Tibial artery (tissue), 4 donors: ENCODE measurements at regions not wholly inside any gene's neighbourhood (a gene's known extent, or its start where the extent isn't known, plus 50 kb on each side); places are given as distances from the start of the nearest gene placed in this dataset.

Experiments
- DNase-seq, 2 donors: peaks; one replicate each; pipeline ENCODE4 v3.0.0-alpha.2; 2019
- H3K27ac ChIP-seq, 2 donors: fragments of 200-600 bp; sonication (generic) in 1 of 2; 1 replicate in 1 of 2; 2 replicates in 1 of 2; pipeline ENCODE4 v1.5.1; 2018 to 2019; ENCODE audit warnings: mild to moderate bottlenecking in 1 of 2
- H3K27me3 ChIP-seq, 2 donors: fragments of 200-600 bp; sonication (generic) in 1 of 2; one replicate each; pipeline versions ENCODE4 v1.5.1 to v1.6.0; 2016 to 2019
- H3K36me3 ChIP-seq, 3 donors: fragments of 200-600 bp; sonication (generic) in 2 of 3; one replicate each; pipeline ENCODE4 v1.5.1; 2016 to 2019; ENCODE audit warnings: mild to moderate bottlenecking in 2 of 3
- H3K4me1 ChIP-seq, 4 donors: fragments of 200-600 bp; sonication (generic) in 2 of 4; 1 replicate in 3 of 4; 2 replicates in 1 of 4; pipeline ENCODE4 v1.5.1; 2016 to 2019
- H3K4me3 ChIP-seq, 2 donors: fragments of 200-600 bp; sonication (generic) in 1 of 2; 1 replicate in 1 of 2; 2 replicates in 1 of 2; pipeline ENCODE4 v1.5.1; 2018 to 2019; ENCODE audit warnings: mild to moderate bottlenecking in 2 of 2
- H3K9me3 ChIP-seq, 3 donors: fragments of 200-600 bp; sonication (generic) in 1 of 3; one replicate each; pipeline ENCODE4 v1.5.1; 2016 to 2019
- CTCF ChIP-seq, 2 experiments: fragments of 200-600 bp in 1 of 2; fragments of 450-650 bp in 1 of 2; IDR thresholded peaks; one replicate each; pipeline ENCODE4 v1.5.1; 2017 to 2019; ENCODE audit warnings: antibody characterized with exemption in 2 of 2, mild to moderate bottlenecking in 1 of 2, moderate library complexity in 1 of 2
- intact Hi-C: fragments of 100-400 bp; cut with DNase I; formaldehyde crosslinking; loops from one replicate; pipeline ENCODE4 v1.15.0; 2023; ENCODE audit warnings: low total_unique reads

- Histone ChIP-seq H3K4me3 (no peak overlapping the region), H3K9me3 (no peaks in the 10 kb centered on the region), H3K36me3 (no peaks in the 10 kb centered on the region), H3K4me1 (no peaks in the 10 kb centered on the region), H3K27ac (no peak overlapping the region), H3K27me3 (no peaks in the 10 kb centered on the region)
- TF ChIP-seq CTCF (IDR thresholded peaks at IDR 0.05), result no peak
- intact Hi-C loops, result no loop called here
- no peak for DNase-seq
These were observed 162.2 kb upstream of the ANXA10 start for GRCh38 chr4:167930166-167930565.

GRCh38 chr4:167934216-167934615 lies 158.1 kb upstream of the ANXA10 start:
- Histone ChIP-seq H3K36me3 (no peaks in the 10 kb centered on the region), H3K4me1 (no peaks in the 10 kb centered on the region), H3K9me3 (no peaks in the 10 kb centered on the region), H3K4me3 (no peak overlapping the region), H3K27me3 (no peaks in the 10 kb centered on the region), H3K27ac (no peak overlapping the region)
- intact Hi-C loops, result no loop called here
- no peak for DNase-seq
- no peak for TF ChIP-seq CTCF (IDR thresholded peaks at IDR 0.05)

GRCh38 chr4:167939863-167940616 lies 152.3 kb upstream of the ANXA10 start:
- H3K9me3 ChIP-seq, result no peaks in the 10 kb centered on the region
- no peak overlapping the region for H3K4me3 ChIP-seq
- H3K36me3 ChIP-seq, result no peaks in the 10 kb centered on the region
- H3K27me3 ChIP-seq, result no peaks in the 10 kb centered on the region
- TF ChIP-seq CTCF (IDR thresholded peaks at IDR 0.05), result no peak
- DNase-seq, result no peak
- intact Hi-C loops, result no loop called here
- no peak overlapping the region for H3K27ac ChIP-seq
- H3K4me1 ChIP-seq, result no peaks in the 10 kb centered on the region

- H3K27me3 ChIP-seq, result no peaks in the 10 kb centered on the region
- DNase-seq, result no peak
- no peaks in the 10 kb centered on the region for H3K36me3 ChIP-seq
- no peak for TF ChIP-seq CTCF (IDR thresholded peaks at IDR 0.05)
- H3K4me3 ChIP-seq, result no peak overlapping the region
- H3K4me1 ChIP-seq, result no peaks in the 10 kb centered on the region
- intact Hi-C loops, result no loop called here
- H3K9me3 ChIP-seq, result no peaks in the 10 kb centered on the region
- no peak overlapping the region for H3K27ac ChIP-seq
These were observed 148.3 kb upstream of the ANXA10 start for GRCh38 chr4:167943872-167944505.

- H3K4me3 ChIP-seq, result no peak overlapping the region
- no peaks in the 10 kb centered on the region for H3K9me3 ChIP-seq
- H3K27me3 ChIP-seq, result no peaks in the 10 kb centered on the region
- intact Hi-C loops, result no loop called here
- H3K4me1 ChIP-seq, result no peaks in the 10 kb centered on the region
- no peak overlapping the region for H3K27ac ChIP-seq
- no peak for TF ChIP-seq CTCF (IDR thresholded peaks at IDR 0.05)
- no peaks in the 10 kb centered on the region for H3K36me3 ChIP-seq
- no peak for DNase-seq
These were observed 147.6 kb upstream of the ANXA10 start for GRCh38 chr4:167944721-167945120.
